ENCODE measurements at regions not wholly inside any gene's neighbourhood (a gene's known extent, or its start where the extent isn't known, plus 50 kb on each side); places are given as distances from the start of the nearest gene placed in this dataset.
"Not testable (repeated sequence)": the region's sequence is repeated elsewhere in the genome, so short reads cannot be mapped to it uniquely, and the experiment has no call there.

DNA sequence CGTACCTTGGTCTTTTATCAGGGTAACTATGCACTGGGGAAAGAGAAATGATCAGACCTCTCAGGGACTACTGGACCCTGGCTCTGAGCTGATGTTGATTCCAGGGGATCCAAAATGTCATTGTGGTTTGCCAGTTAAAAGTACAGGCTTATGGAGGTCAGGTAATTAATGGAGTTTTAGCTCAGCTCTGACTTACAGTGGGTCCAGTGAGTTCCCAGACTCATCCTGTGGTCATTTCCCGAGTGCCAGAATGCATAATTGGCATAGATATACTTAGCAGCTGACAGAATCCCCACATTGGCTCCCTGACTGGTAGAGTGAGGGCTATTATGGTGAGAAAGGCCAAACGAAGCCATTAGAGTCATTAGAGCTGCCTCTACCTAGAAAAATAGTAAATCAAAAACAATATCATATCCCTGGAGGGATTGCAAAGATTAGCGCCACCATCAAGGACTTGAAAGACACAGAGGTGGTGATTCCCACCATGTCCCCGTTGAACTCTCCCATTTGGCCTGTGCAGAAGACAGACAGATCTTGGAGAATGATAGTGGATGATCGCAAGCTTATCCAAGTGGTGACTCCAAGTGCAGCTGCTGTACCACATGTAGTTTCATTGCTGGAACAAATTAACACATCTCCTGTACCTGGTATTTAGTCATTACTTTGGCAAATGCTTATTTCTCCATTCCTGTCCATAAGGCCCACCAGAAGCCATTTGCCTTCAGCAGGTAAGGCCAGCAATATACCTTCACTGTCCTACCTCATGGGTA, 152.4 kb downstream of the THBS2 start:
- WGBS, 2 experiments (ENCODE audit: insufficient coverage in 2 of 2): 96% methylated on average over 4 of the region's 6 CpGs
- Histone ChIP-seq H3K4me3 (ENCODE audit: extremely low read depth, insufficient read depth, low read length, poor library complexity, severe bottlenecking) (no peak overlapping the region), H3K9me3 (ENCODE audit: control insufficient read depth, low read length) (no peaks in the 10 kb centered on the region), H3K36me3 (ENCODE audit: control insufficient read depth, insufficient read depth, low read length) (no peaks in the 10 kb centered on the region), H3K27ac (ENCODE audit: low read depth, low read length, severe bottlenecking) (no peak overlapping the region), H3K4me1 (ENCODE audit: control insufficient read depth, insufficient read depth, low read length, poor library complexity, severe bottlenecking) (peaks cover 6% of the 10 kb centered on the region)

GRCh38 chr6:169099411-169100202, 154.0 kb downstream of the THBS2 start:
- no peak overlapping the region for H3K4me3 ChIP-seq (ENCODE audit: extremely low read depth, insufficient read depth, low read length, poor library complexity, severe bottlenecking)

DNA sequence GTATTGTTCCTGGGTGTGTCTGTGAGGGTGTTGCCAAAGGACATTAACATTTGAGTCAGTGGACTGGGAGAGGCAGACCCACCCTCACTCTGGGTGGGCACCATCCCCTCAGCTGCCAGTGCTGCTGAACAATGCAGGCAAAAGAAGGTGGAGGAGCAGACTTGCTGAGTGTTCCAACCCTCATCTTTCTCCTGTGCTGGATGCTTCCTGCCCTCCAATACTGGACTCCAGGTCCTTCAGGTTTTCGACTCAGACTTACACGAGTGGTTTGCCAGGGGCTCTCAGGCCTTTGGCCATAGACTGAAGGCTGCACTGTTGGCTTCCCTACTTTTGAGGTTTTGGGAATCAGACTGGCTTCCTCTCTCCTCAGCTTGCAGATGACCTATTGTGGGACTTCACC, 155.0 kb downstream of the THBS2 start:
- H3K4me1 ChIP-seq (ENCODE audit: control insufficient read depth, insufficient read depth, low read length, poor library complexity, severe bottlenecking); H3K36me3 ChIP-seq (ENCODE audit: control insufficient read depth, insufficient read depth, low read length); H3K27ac ChIP-seq (ENCODE audit: low read depth, low read length, severe bottlenecking); H3K4me3 ChIP-seq (ENCODE audit: extremely low read depth, insufficient read depth, low read length, poor library complexity, severe bottlenecking); H3K9me3 ChIP-seq (ENCODE audit: control insufficient read depth, low read length): not testable (repeated sequence)
- WGBS, 2 experiments (ENCODE audit: insufficient coverage in 2 of 2): 94 to 100% methylated on average over 2 of the region's 2 CpGs

More at GRCh38 chr6:169099411-169100202, 154.0 kb downstream of the THBS2 start:
- Histone ChIP-seq H3K9me3 (ENCODE audit: control insufficient read depth, low read length) (no peaks in the 10 kb centered on the region), H3K4me1 (ENCODE audit: control insufficient read depth, insufficient read depth, low read length, poor library complexity, severe bottlenecking) (no peaks in the 10 kb centered on the region), H3K36me3 (ENCODE audit: control insufficient read depth, insufficient read depth, low read length) (no peaks in the 10 kb centered on the region), H3K27ac (ENCODE audit: low read depth, low read length, severe bottlenecking) (no peak overlapping the region)
- WGBS, 2 experiments (ENCODE audit: insufficient coverage in 2 of 2): 70 to 96% methylated on average over 2 to 3 of the region's 5 CpGs

DNA sequence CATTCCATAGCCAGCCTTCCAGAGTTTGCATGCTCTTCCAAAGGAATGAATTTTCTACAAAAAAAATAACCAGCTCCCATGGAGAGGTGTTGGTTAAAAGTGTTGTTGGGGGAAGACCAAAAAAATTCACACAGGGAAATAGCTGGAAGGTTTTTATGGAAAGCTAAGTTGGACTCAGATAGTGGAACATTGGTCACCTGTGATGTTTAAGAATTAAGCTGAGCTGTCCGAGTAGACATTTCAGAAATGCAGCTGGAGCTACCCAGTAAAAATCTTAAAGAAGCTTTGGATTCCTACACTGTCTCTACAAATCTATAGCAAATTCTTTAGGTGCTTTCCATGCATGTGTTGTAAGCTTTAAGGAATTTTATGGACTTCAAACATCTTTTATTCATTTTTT, 155.5 kb downstream of the THBS2 start:
- no peak overlapping the region for H3K27ac ChIP-seq (ENCODE audit: low read depth, low read length, severe bottlenecking)
- no peaks in the 10 kb centered on the region for H3K4me1 ChIP-seq (ENCODE audit: control insufficient read depth, insufficient read depth, low read length, poor library complexity, severe bottlenecking)
- no peaks in the 10 kb centered on the region for H3K36me3 ChIP-seq (ENCODE audit: control insufficient read depth, insufficient read depth, low read length)
- WGBS, 2 experiments (ENCODE audit: insufficient coverage in 2 of 2): 80% methylated on average over 1 of the region's 1 CpG; no CpG with 5 or more reads in 1 of the 2 experiments
- H3K9me3 ChIP-seq (ENCODE audit: control insufficient read depth, low read length): peaks cover 3% of the 10 kb centered on the region
- no peak overlapping the region for H3K4me3 ChIP-seq (ENCODE audit: extremely low read depth, insufficient read depth, low read length, poor library complexity, severe bottlenecking)

- H3K36me3 ChIP-seq (ENCODE audit: control insufficient read depth, insufficient read depth, low read length): no peaks in the 10 kb centered on the region
- no peak overlapping the region for H3K4me3 ChIP-seq (ENCODE audit: extremely low read depth, insufficient read depth, low read length, poor library complexity, severe bottlenecking)
- no peak overlapping the region for H3K27ac ChIP-seq (ENCODE audit: low read depth, low read length, severe bottlenecking)
- no peaks in the 10 kb centered on the region for H3K4me1 ChIP-seq (ENCODE audit: control insufficient read depth, insufficient read depth, low read length, poor library complexity, severe bottlenecking)
- peaks cover 3% of the 10 kb centered on the region for H3K9me3 ChIP-seq (ENCODE audit: control insufficient read depth, low read length)
- WGBS, 2 experiments (ENCODE audit: insufficient coverage in 2 of 2): 48 to 76% methylated on average over 3 to 5 of the region's 11 CpGs
Observed at GRCh38 chr6:169097381-169097959, 156.2 kb downstream of the THBS2 start.

- H3K4me3 ChIP-seq (ENCODE audit: extremely low read depth, insufficient read depth, low read length, poor library complexity, severe bottlenecking): no peak overlapping the region
- WGBS, 2 experiments (ENCODE audit: insufficient coverage in 2 of 2): 81 to 86% methylated on average over 2 to 3 of the region's 5 CpGs
- H3K9me3 ChIP-seq (ENCODE audit: control insufficient read depth, low read length): peaks cover 9% of the 10 kb centered on the region
- no peaks in the 10 kb centered on the region for H3K4me1 ChIP-seq (ENCODE audit: control insufficient read depth, insufficient read depth, low read length, poor library complexity, severe bottlenecking)
- no peaks in the 10 kb centered on the region for H3K36me3 ChIP-seq (ENCODE audit: control insufficient read depth, insufficient read depth, low read length)
- H3K27ac ChIP-seq (ENCODE audit: low read depth, low read length, severe bottlenecking): no peak overlapping the region
Observed at GRCh38 chr6:169096388-169096787, 157.3 kb downstream of the THBS2 start.

- no peaks in the 10 kb centered on the region for H3K36me3 ChIP-seq (ENCODE audit: control insufficient read depth, insufficient read depth, low read length)
- no peak overlapping the region for H3K4me3 ChIP-seq (ENCODE audit: extremely low read depth, insufficient read depth, low read length, poor library complexity, severe bottlenecking)
- no peaks in the 10 kb centered on the region for H3K4me1 ChIP-seq (ENCODE audit: control insufficient read depth, insufficient read depth, low read length, poor library complexity, severe bottlenecking)
- no peak overlapping the region for H3K27ac ChIP-seq (ENCODE audit: low read depth, low read length, severe bottlenecking)
- WGBS, 2 experiments (ENCODE audit: insufficient coverage in 2 of 2): 93 to 94% methylated on average over 7 of the region's 12 CpGs
- H3K9me3 ChIP-seq (ENCODE audit: control insufficient read depth, low read length): peaks cover 19% of the 10 kb centered on the region
Observed at GRCh38 chr6:169095153-169095552, 158.5 kb downstream of the THBS2 start.

DNA sequence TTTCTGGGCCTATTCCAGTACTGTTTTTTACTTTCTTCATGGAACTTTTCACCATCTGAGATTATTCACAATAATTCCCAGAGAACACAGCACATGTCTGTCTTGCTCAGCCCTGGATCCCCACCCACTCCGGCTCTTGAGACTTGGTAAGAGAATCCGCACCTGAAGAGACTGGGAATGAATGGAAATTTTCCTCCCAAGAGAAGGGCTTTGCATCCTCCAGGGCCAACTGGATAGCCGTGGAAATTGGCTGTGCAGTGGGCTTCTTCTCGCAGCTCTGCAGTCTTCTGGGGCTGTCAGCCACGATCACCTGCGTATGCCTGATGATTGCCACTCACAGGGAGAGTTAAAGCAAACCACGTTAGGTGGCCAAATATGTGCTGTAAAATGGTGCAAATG, 159.1 kb downstream of the THBS2 start:
- Histone ChIP-seq H3K4me1 (ENCODE audit: control insufficient read depth, insufficient read depth, low read length, poor library complexity, severe bottlenecking) (no peaks in the 10 kb centered on the region), H3K4me3 (ENCODE audit: extremely low read depth, insufficient read depth, low read length, poor library complexity, severe bottlenecking) (no peak overlapping the region), H3K36me3 (ENCODE audit: control insufficient read depth, insufficient read depth, low read length) (no peaks in the 10 kb centered on the region), H3K27ac (ENCODE audit: low read depth, low read length, severe bottlenecking) (no peak overlapping the region), H3K9me3 (ENCODE audit: control insufficient read depth, low read length) (peaks cover 19% of the 10 kb centered on the region)
- WGBS, 2 experiments (ENCODE audit: insufficient coverage in 2 of 2): 98 to 100% methylated on average over 5 of the region's 7 CpGs

DNA sequence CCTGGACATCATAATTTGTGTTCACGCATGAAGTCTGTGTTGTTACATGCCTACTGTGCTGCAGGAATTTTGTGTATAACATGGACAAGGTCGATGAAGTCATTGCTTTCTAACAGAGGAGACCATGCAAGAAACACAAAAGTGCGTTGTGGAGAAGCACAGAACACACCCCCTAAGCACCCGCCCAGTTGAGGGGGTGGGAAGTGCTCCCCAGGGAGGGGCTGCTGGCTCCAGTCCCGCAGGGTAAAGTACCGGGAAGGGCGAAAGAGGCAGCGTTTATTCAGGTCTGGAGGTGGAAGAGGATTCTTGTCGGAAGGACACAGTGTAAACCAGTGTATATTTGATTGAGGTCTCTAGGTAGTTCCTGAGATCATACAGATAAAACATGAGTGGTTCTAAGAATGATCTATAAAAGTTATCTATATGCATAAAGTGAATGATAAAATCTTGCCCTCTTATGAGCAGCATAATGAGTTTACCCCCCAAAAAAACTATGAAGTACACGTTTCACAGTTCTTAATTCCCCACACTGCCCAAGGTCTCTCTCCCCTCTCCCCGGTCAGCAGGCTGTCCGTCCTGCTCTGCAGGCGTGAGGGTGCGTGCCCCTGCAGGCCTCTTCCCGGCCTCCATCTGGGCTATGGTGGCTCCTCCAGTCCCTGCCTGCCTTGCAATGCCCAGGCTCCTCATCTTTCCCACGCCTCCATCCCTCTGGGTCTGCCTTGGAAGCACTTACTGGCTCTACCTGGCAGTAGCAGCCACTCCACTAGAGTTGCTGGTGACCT, 159.7 kb downstream of the THBS2 start:
- H3K27ac ChIP-seq (ENCODE audit: low read depth, low read length, severe bottlenecking): no peak overlapping the region
- no peaks in the 10 kb centered on the region for H3K4me1 ChIP-seq (ENCODE audit: control insufficient read depth, insufficient read depth, low read length, poor library complexity, severe bottlenecking)
- peaks cover 21% of the 10 kb centered on the region for H3K9me3 ChIP-seq (ENCODE audit: control insufficient read depth, low read length)
- H3K36me3 ChIP-seq (ENCODE audit: control insufficient read depth, insufficient read depth, low read length): no peaks in the 10 kb centered on the region
- WGBS, 2 experiments (ENCODE audit: insufficient coverage in 2 of 2): 94 to 96% methylated on average over 12 to 14 of the region's 16 CpGs
- no peak overlapping the region for H3K4me3 ChIP-seq (ENCODE audit: extremely low read depth, insufficient read depth, low read length, poor library complexity, severe bottlenecking)

DNA sequence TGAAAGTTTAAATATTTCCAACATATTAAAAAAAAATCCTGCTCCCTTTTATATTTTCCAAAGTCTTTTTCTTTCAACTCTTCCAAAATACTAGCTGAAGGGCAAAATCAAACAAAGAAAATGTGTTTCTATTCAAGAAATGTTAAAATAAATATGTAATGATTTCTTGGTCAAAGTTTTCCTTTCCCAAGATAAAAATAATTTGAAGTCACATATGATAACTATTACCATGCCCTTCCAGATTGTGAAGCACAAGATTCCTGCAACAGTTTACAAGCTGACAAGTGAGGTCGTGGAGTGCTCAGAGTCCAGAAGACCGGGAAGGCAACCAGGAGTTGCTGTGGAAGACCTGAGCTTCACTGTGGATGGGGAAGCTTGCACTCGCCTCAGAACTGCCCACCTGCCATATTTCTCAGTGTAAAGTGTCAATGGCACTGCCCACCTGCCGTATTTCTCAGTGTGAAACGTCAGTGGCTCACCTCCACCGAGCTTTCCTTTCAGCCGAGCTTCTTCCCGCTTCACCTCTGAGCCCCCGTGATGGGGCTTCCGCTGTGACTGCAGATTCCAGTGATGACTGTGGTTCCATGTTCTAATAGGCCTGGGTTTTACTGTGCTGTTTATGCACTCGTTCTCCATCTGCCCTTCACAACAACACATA, 160.5 kb downstream of the THBS2 start:
- no peaks in the 10 kb centered on the region for H3K36me3 ChIP-seq (ENCODE audit: control insufficient read depth, insufficient read depth, low read length)
- no peak overlapping the region for H3K4me3 ChIP-seq (ENCODE audit: extremely low read depth, insufficient read depth, low read length, poor library complexity, severe bottlenecking)
- H3K9me3 ChIP-seq (ENCODE audit: control insufficient read depth, low read length): peaks cover 23% of the 10 kb centered on the region
- WGBS, 2 experiments (ENCODE audit: insufficient coverage in 2 of 2): 81 to 82% methylated on average over 5 to 10 of the region's 11 CpGs
- no peak overlapping the region for H3K27ac ChIP-seq (ENCODE audit: low read depth, low read length, severe bottlenecking)
- H3K4me1 ChIP-seq (ENCODE audit: control insufficient read depth, insufficient read depth, low read length, poor library complexity, severe bottlenecking): no peaks in the 10 kb centered on the region

All from mesodermal cell (in vitro differentiated cells).